ENCODE measurements at regions not wholly inside any gene's neighbourhood (a gene's known extent, or its start where the extent isn't known, plus 50 kb on each side); places are given as distances from the start of the nearest gene placed in this dataset.
"Not testable (repeated sequence)": the region's sequence is repeated elsewhere in the genome, so short reads cannot be mapped to it uniquely, and the experiment has no call there.

- not testable (repeated sequence) for DNase-seq
Observed at GRCh38 chr21:5138687-5139086, 5382.7 kb upstream of the TPTE start.

DNA sequence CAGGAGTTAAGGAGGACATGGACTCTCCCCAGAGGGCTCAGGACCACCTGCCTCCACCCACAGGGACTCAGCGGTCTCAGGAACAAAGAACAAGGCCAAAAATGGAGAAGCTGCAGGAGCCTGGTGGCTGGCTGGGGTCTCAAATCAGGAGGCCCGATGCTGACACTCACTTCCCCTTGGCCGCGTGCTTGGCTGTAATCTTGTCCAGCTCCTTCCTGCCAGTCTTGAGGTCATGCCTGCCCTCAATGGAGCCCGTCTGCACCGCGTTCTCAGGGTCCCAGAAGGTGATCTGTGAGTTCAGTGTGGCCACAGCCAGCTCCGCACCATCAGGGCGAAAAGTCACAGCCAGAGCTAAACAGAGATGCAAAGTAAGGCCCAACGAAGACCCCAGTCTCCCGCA is 5381.9 kb upstream of the TPTE start:
- not testable (repeated sequence) for DNase-seq

GRCh38 chr21:5143011-5143410 is 5378.4 kb upstream of the TPTE start:
- not testable (repeated sequence) for DNase-seq

DNA sequence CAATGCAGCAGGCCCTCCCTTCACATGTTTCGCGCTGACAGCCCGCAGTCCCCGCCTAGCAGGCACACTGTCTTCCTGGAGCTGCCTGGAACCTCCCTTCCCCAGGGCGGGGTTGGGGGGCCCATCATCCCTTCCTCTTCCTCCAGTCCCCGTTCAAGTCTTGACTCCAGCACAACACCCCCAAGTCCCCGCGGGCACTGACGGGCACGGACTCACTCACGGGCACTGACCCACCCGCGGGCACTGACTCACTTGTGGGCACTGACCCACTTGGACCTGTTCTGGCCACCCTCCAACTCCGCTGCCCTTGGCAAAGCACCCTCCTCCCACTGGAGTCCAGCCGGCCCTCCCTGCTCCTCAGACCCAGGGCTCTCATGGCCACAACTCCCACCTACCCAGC is 5376.7 kb upstream of the TPTE start:
- DNase-seq = peak; percentile 4

GRCh38 chr21:5147685-5148084 is 5373.7 kb upstream of the TPTE start:
- DNase-seq = peak; percentile 17

DNA sequence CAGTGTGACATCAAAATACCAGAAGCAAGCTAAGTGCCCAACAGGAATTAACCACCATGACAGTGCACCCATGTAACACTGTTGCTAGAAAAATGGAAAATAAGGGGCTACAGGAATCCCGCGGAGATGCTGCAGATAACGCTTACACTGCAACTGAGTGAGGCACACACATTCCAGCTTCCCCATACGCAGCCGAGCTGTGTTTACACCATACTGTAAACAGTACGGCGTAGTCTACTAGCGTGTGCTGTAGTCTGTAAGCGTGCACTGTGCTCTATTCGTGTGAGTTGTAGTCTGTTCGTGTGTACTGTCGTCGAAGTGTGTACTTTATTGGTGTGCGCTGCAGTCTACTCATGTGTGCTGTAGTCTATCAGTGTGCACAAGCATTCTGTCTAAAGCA is 5372.2 kb upstream of the TPTE start:
- DNase-seq = not testable (repeated sequence)

DNA sequence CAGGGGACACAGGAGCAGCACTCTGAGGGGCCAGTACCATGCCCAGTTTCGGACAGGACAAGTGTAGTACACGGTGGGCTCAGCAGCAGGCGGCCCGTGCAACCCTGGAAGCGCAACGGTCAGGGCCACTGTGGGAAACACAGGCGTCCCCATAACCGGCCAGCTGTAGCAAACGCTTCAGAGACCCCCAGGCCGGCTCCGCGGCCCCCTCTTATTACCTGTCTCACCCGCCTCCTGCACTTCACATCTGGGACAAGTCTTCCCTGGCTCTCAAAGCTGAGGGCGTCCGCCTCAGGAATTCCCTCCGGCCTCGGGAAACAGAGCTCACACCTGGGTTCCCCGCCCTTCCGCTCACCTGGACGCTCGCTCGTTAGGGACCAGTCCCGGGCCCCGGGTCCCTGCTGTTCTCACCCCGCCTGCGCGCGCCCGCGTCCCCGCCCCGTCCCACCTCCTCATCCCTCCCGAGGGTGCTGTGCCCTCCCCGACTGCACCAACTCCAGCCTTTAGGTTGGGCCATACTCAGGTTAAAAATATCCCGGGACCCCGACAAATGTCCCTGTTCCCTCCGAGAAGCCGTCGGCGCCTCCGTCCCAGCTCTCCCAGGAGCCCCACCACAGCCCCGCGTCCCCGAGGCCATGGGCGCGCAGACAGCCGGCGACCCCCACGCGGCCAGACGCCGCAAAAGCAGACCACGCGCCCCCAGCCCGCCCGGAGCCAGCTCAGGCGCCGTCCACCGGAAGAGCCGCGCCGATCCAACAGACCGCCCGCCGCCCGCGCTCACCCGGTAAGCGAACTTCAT is 5367.3 kb upstream of the TPTE start:
- peak; percentile 16 for DNase-seq

- peak; percentile 77 for DNase-seq
Observed at GRCh38 chr21:5154641-5154982, 5366.8 kb upstream of the TPTE start.

GRCh38 chr21:5162693-5163574 is 5358.4 kb upstream of the TPTE start:
- not testable (repeated sequence) for DNase-seq

DNA sequence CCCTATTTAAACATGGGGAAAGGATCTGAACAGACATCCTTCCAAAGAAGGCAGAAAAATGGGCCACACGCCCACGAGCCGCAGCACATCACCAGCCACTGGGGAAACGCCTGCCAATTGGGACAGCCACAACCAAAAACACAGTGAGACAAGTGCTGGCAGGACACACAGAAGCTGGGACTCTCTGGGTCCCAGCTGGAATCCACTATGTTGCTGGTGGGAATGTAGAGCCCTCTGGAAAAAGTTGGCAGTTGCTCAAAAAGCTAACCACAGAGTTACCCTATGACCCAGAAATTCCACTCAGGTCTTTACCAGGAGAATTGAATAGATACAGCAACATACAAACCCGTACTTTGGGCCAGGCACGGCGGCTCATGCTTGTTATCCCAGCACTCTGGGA is 5355.6 kb upstream of the TPTE start:
- not testable (repeated sequence) for DNase-seq

Measured in activated naive CD4-positive, alpha-beta T cell treated with anti-CD3 and anti-CD28 coated beads, Interleukin-2, amount 50 U/mL, for 16 hours (primary cell).